GM23338 (cell line): ENCODE measurements at regions not wholly inside any gene's neighbourhood (a gene's known extent, or its start where the extent isn't known, plus 50 kb on each side); places are given as distances from the start of the nearest gene placed in this dataset.

Experiments
- ATAC-seq: fragments of 200-7000 bp; cut with Tn5 transposase; 3 replicates; pipeline ENCODE4 v1.9.1; 2020
- DNase-seq: peaks from one replicate; pipeline ENCODE4 v3.0.0-alpha.2; 2015; ENCODE audit warnings: low spot score
- H2AFZ ChIP-seq: fragments of 200-600 bp; sonication (generic); 2 replicates; pipeline ENCODE4 v1.8.0; 2016; ENCODE audit warnings: antibody characterized with exemption, mild to moderate bottlenecking, moderate library complexity
- H3F3A ChIP-seq: fragments of 200-600 bp; sonication (generic); replicated peaks from 2 replicates; pipeline ENCODE4 v1.8.0; 2017; ENCODE audit warnings: antibody characterized with exemption, mixed run types, low read depth
- H3K27ac ChIP-seq: fragments of 200-600 bp; sonication (generic); 2 replicates; pipeline ENCODE4 v1.6.1; 2016; ENCODE audit warnings: low read depth
- H3K27me3 ChIP-seq: fragments of 200-600 bp; sonication (generic); 2 replicates; pipeline ENCODE4 v1.8.0; 2016; ENCODE audit warnings: mild to moderate bottlenecking, mixed run types, moderate library complexity; ENCODE audit not compliant: insufficient read depth
- H3K36me3 ChIP-seq: fragments of 200-600 bp; sonication (generic); 2 replicates; pipeline ENCODE4 v1.8.0; 2016; ENCODE audit warnings: mild to moderate bottlenecking; ENCODE audit not compliant: insufficient read depth
- H3K4me1 ChIP-seq: fragments of 200-600 bp; sonication (generic); 2 replicates; pipeline ENCODE4 v1.8.0; 2016; ENCODE audit warnings: mild to moderate bottlenecking, moderate library complexity; ENCODE audit not compliant: insufficient read depth
- H3K4me2 ChIP-seq: fragments of 200-600 bp; sonication (generic); 2 replicates; pipeline ENCODE4 v1.7.1; 2017; ENCODE audit warnings: mixed run types
- H3K4me3 ChIP-seq: fragments of 200-600 bp; sonication (generic); 2 replicates; pipeline ENCODE4 v1.6.1; 2016; ENCODE audit warnings: mixed run types
- H3K79me2 ChIP-seq: fragments of 200-600 bp; sonication (generic); replicated peaks from 2 replicates; pipeline ENCODE4 v1.8.0; 2017; ENCODE audit warnings: mild to moderate bottlenecking; ENCODE audit not compliant: insufficient read depth
- H3K9me2 ChIP-seq: fragments of 200-600 bp; sonication (generic); 2 replicates; pipeline ENCODE4 v1.8.0; 2017; ENCODE audit not compliant: insufficient read depth
- H4K20me1 ChIP-seq: fragments of 200-600 bp; sonication (generic); replicated peaks from 2 replicates; pipeline ENCODE4 v1.8.0; 2017; ENCODE audit warnings: mild to moderate bottlenecking; ENCODE audit not compliant: insufficient read depth
- H3K27ac Mint-ChIP-seq: 2 replicates; pipeline ENCODE4 v1.8.0; 2020; ENCODE audit warnings: inconsistent platforms, mild to moderate bottlenecking, moderate library complexity, mixed read lengths
- H3K27me3 Mint-ChIP-seq: 3 replicates; pipeline ENCODE4 v1.8.0; 2022; ENCODE audit warnings: low read depth, mild to moderate bottlenecking, moderate library complexity, mixed read lengths, inconsistent platforms; ENCODE audit not compliant: insufficient read depth, poor library complexity
- H3K36me3 Mint-ChIP-seq: 3 replicates; pipeline ENCODE4 v1.8.0; 2021; ENCODE audit warnings: low read depth, mild to moderate bottlenecking, inconsistent platforms, moderate library complexity, mixed read lengths
- H3K4me1 Mint-ChIP-seq: 3 replicates; pipeline ENCODE4 v1.8.0; 2020; ENCODE audit warnings: mild to moderate bottlenecking, inconsistent platforms, mixed read lengths
- H3K4me3 Mint-ChIP-seq: 3 replicates; pipeline ENCODE4 v1.8.0; 2021; ENCODE audit warnings: moderate library complexity, mild to moderate bottlenecking, inconsistent platforms, mixed read lengths
- H3K9me3 Mint-ChIP-seq: 3 replicates; pipeline ENCODE4 v1.8.0; 2020; ENCODE audit warnings: moderate library complexity, mild to moderate bottlenecking, inconsistent platforms, mixed read lengths
- CREB1 ChIP-seq: fragments of 250-450 bp; sonication (Bioruptor Pico); IDR thresholded peaks from 2 replicates; pipeline ENCODE4 v1.5.0; 2020; ENCODE audit warnings: low read depth, mild to moderate bottlenecking, moderate library complexity
- ETS1 ChIP-seq: IDR thresholded peaks from 2 replicates; pipeline ENCODE4 v1.6.1; 2016; ENCODE audit warnings: antibody characterized with exemption
- EZH2 ChIP-seq: fragments of 200-600 bp; sonication (generic); IDR thresholded peaks from one replicate; pipeline ENCODE4 v1.8.0; 2017; ENCODE audit warnings: antibody characterized with exemption, mild to moderate bottlenecking, low read depth; ENCODE audit not compliant: unreplicated experiment
- EZH2phosphoT487 ChIP-seq: fragments of 200-600 bp; sonication (generic); IDR thresholded peaks from one replicate; pipeline ENCODE4 v1.8.1; 2018; ENCODE audit warnings: antibody characterized with exemption; ENCODE audit not compliant: unreplicated experiment
- JUNB ChIP-seq: IDR thresholded peaks from one replicate; pipeline ENCODE4 v1.6.1; 2016; ENCODE audit warnings: antibody characterized with exemption; ENCODE audit not compliant: unreplicated experiment
- REST ChIP-seq: IDR thresholded peaks from one replicate; pipeline ENCODE4 v1.6.1; 2018; ENCODE audit warnings: antibody characterized with exemption; ENCODE audit not compliant: unreplicated experiment
- STAT1 ChIP-seq: IDR thresholded peaks from one replicate; pipeline ENCODE4 v1.6.1; 2016; ENCODE audit warnings: antibody characterized with exemption; ENCODE audit not compliant: unreplicated experiment
- ZNF114 ChIP-seq: fragments of 250-450 bp; sonication (Bioruptor Pico); IDR thresholded peaks from 2 replicates; pipeline ENCODE4 v1.5.0; 2020; ENCODE audit warnings: mild to moderate bottlenecking, moderate library complexity
- ZNF462 ChIP-seq: fragments of 250-450 bp; sonication (Bioruptor Pico); IDR thresholded peaks from 2 replicates; pipeline ENCODE4 v1.5.0; 2020; ENCODE audit warnings: mild to moderate bottlenecking, moderate library complexity

GRCh38 chr2:2825062-2825461 lies 494.0 kb upstream of the MYT1L start:
- H3K36me3 ChIP-seq = no peaks in the 10 kb centered on the region
- 0 out of 2 replicates have a peak, but pooled peaks cover under 1% of the 10 kb centered on the region for H3K9me2 ChIP-seq
- TF ChIP-seq ETS1 (no peak), EZH2 (no peak), EZH2phosphoT487 (no peak), JUNB (no peak), CREB1 (no peak), STAT1 (no peak), ZNF114 (no peak), REST (no peak), ZNF462 (no peak)
- H3K27me3 Mint-ChIP-seq = peaks cover 6% of the 10 kb centered on the region
- no peaks in the 10 kb centered on the region for H3K4me1 ChIP-seq
- H3F3A ChIP-seq = no peaks in the 10 kb centered on the region
- H3K27ac ChIP-seq = no peak overlapping the region
- no peak overlapping the region for H3K27ac Mint-ChIP-seq
- no peak overlapping the region for H2AFZ ChIP-seq
- H3K4me3 ChIP-seq = no peak overlapping the region
- H3K4me1 Mint-ChIP-seq = no peaks in the 10 kb centered on the region
- no peak overlapping the region for H3K4me2 ChIP-seq
- no peak for DNase-seq
- H3K9me3 Mint-ChIP-seq = peaks cover 28% of the 10 kb centered on the region
- H3K27me3 ChIP-seq = no peaks in the 10 kb centered on the region
- no peaks in the 10 kb centered on the region for H3K79me2 ChIP-seq
- H3K4me3 Mint-ChIP-seq = no peak overlapping the region
- ATAC-seq = no peak
- no peaks in the 10 kb centered on the region for H4K20me1 ChIP-seq
- H3K36me3 Mint-ChIP-seq = peaks cover 7% of the 10 kb centered on the region; the same call in 2 of the 3 replicates
